ENCODE measurements at regions not wholly inside any gene's neighbourhood (a gene's known extent, or its start where the extent isn't known, plus 50 kb on each side); places are given as distances from the start of the nearest gene placed in this dataset.

- no peak overlapping the region for H2BK20ac ChIP-seq (ENCODE audit: low read depth, low read length, poor library complexity, severe bottlenecking)
- H3K56ac ChIP-seq (ENCODE audit: insufficient read length, low read depth, low read length): no peak overlapping the region
- peaks cover 5% of the 10 kb centered on the region; the same call in 1 of the 2 replicates for H3K4me1 ChIP-seq (ENCODE audit: insufficient read depth, low read length)
- Mint-ChIP-seq H3K9me3 (peaks cover 61 to 62% of the 10 kb centered on the region in 2 experiments), H3K27me3 (ENCODE audit: low read depth) (no peaks in the 10 kb centered on the region), H3K4me3 (no peak overlapping the region), H3K36me3 (ENCODE audit: insufficient read depth in 1 of 3, low read depth in 3 of 3) (peaks cover 10 to 14% (median 13%) of the 10 kb centered on the region in 3 experiments), H3K4me1 (peaks cover 24 to 31% of the 10 kb centered on the region in 2 experiments), H3K27ac (peak overlapping the region in 1 of 3 experiments; percentile 79; a peak in 2 of 7 replicates)
- no peak overlapping the region for H3K4me2 ChIP-seq (ENCODE audit: insufficient read depth, insufficient read length, low read length)
- no peak overlapping the region for H4K91ac ChIP-seq (ENCODE audit: insufficient read length, low read depth, low read length)
- no peak; the same call in 2 of the 3 replicates for TF ChIP-seq CTCF (conservative IDR thresholded peaks at IDR 0.05)
- no peak overlapping the region for H3K18ac ChIP-seq (ENCODE audit: insufficient read length, low read depth, low read length)
- no peaks in the 10 kb centered on the region for H4K20me1 ChIP-seq (ENCODE audit: control insufficient read depth, insufficient read depth, insufficient read length)
- no peak overlapping the region for H2AK5ac ChIP-seq (ENCODE audit: insufficient read length, low read length)
- H2BK15ac ChIP-seq (ENCODE audit: low read depth, low read length): no peak overlapping the region
- no peaks in the 10 kb centered on the region for H3K79me2 ChIP-seq (ENCODE audit: insufficient read depth, low read length)
- H3K4ac ChIP-seq (ENCODE audit: low read depth, low read length): no peak overlapping the region
- H3K27me3 ChIP-seq (ENCODE audit: insufficient read depth, low read length): no peaks in the 10 kb centered on the region
- no CpG with 5 or more reads among the region's 3 CpGs for WGBS (ENCODE audit: extremely low coverage, insufficient read length, low lambda C conversion rate)
- H3K9ac ChIP-seq (ENCODE audit: extremely low read depth, insufficient read length, low read length): no peak overlapping the region
- H3K23me2 ChIP-seq (ENCODE audit: insufficient read length, low read depth, low read length, poor library complexity, severe bottlenecking): no peaks in the 10 kb centered on the region
- H3T11ph ChIP-seq (ENCODE audit: low read length): no peak overlapping the region
- H3K9me3 ChIP-seq (ENCODE audit: control insufficient read depth, low read depth, low read length): no peaks in the 10 kb centered on the region
- no peak for DNase-seq
- no peak overlapping the region for H2BK120ac ChIP-seq (ENCODE audit: low read depth, low read length, poor library complexity, severe bottlenecking)
- H4K8ac ChIP-seq (replicated peaks; ENCODE audit: insufficient read length, low read depth, low read length): no peak overlapping the region
- H3K14ac ChIP-seq (ENCODE audit: insufficient read depth, low read length): no peak overlapping the region
- H4K5ac ChIP-seq (ENCODE audit: insufficient read length, low read depth, low read length): no peak overlapping the region
- no peak overlapping the region for H3K23ac ChIP-seq (ENCODE audit: insufficient read length, low read depth, low read length)
- H3K79me1 ChIP-seq (ENCODE audit: insufficient read depth, low read depth, low read length, poor library complexity, severe bottlenecking): no peaks in the 10 kb centered on the region
- H3K27ac ChIP-seq (ENCODE audit: insufficient read length, low read depth, low read length): no peak overlapping the region
- no peak overlapping the region for H2BK12ac ChIP-seq (ENCODE audit: insufficient read length, low read depth, low read length)
- peak overlapping the region; percentile 67 for H2BK5ac ChIP-seq (ENCODE audit: insufficient read length, low read length)
- no peak overlapping the region for H2AFZ ChIP-seq (ENCODE audit: low read length)
Measured at GRCh38 chrX:40880712-40881111, 145.4 kb upstream of the MED14 start.
